ENCODE measurements at regions not wholly inside any gene's neighbourhood (a gene's known extent, or its start where the extent isn't known, plus 50 kb on each side); places are given as distances from the start of the nearest gene placed in this dataset.
"Not testable (repeated sequence)": the region's sequence is repeated elsewhere in the genome, so short reads cannot be mapped to it uniquely, and the experiment has no call there.

GRCh38 chr7:13093160-13093559 is 405.7 kb downstream of the ARL4A start:
- no peak overlapping the region for H3K27ac Mint-ChIP-seq
- H3K4me1 Mint-ChIP-seq = no peaks in the 10 kb centered on the region
- no peaks in the 10 kb centered on the region for H3K36me3 Mint-ChIP-seq
- ATAC-seq = no peak
- no peak overlapping the region for H3K4me3 Mint-ChIP-seq
- H3K9me3 Mint-ChIP-seq = no peaks in the 10 kb centered on the region
- no peak for DNase-seq (ENCODE audit: low spot score in 2 of 2)

DNA sequence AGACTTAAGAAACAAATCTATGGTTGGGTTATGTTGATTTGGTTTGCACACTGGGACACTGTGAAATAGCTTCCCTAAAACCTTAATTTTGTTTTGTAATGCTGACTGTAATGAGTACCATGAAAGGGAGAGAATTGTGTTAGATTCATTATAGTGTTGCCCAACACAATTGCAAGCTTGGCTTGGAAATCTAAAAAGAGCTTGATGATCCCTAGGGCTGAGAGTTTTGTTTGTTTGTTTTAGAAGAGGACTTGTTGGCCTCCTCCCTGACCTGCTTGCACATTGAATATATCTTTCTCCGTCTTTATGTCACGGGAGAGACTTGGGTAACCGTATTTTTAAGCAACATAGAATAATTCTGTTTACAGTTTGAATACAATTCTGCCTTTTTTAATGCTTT is 410.1 kb downstream of the ARL4A start:
- peaks cover 6% of the 10 kb centered on the region for H3K4me1 Mint-ChIP-seq
- H3K9me3 Mint-ChIP-seq = no peaks in the 10 kb centered on the region
- H3K4me3 Mint-ChIP-seq = no peak overlapping the region
- no peaks in the 10 kb centered on the region for H3K36me3 Mint-ChIP-seq
- H3K27ac Mint-ChIP-seq = no peak overlapping the region
- ATAC-seq (no peak), DNase-seq (ENCODE audit: low spot score in 2 of 2) (no peak)

GRCh38 chr7:13098161-13098560 is 410.7 kb downstream of the ARL4A start:
- Mint-ChIP-seq H3K4me3 (no peak overlapping the region), H3K36me3 (no peaks in the 10 kb centered on the region), H3K4me1 (peaks cover 6% of the 10 kb centered on the region), H3K27ac (no peak overlapping the region), H3K9me3 (no peaks in the 10 kb centered on the region)
- DNase-seq (ENCODE audit: low spot score in 2 of 2) (no peak), ATAC-seq (no peak)

DNA sequence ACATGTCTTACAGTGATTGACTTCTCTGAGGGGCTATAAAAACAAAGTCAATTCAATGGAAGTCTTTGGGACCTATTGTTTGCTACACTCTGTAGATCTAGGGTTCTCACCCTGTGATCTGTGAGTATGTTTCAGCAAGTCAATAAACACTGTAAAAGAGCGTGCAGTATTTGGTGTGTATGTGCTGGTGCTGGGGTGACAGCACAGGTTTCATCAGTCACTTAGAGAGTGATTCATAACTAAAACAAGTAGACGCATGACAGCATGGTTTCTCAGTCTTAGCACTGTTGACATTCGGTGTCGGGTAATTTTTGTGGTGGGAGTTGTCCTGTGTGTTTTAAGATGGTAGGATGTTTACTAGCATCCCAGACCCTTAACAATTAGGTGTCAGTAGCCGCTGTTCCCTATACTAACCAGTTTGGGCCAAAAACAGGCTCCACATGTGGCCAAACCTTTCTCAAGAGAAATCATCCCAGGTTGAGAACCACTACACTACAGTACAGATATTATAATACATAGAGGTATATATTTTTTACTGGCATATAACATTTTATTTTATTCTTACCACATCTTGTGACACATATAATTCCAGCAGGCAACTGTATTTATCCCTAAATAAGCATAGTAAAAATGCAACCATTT is 411.8 kb downstream of the ARL4A start:
- Mint-ChIP-seq H3K4me1 (peaks cover 6% of the 10 kb centered on the region), H3K27ac (no peak overlapping the region), H3K4me3 (no peak overlapping the region), H3K36me3 (no peaks in the 10 kb centered on the region), H3K9me3 (no peaks in the 10 kb centered on the region)
- DNase-seq (ENCODE audit: low spot score in 2 of 2) (peak in 1 of 2 donors; percentile 49), ATAC-seq (peak; percentile 99)

GRCh38 chr7:13104128-13104527 is 416.7 kb downstream of the ARL4A start:
- Mint-ChIP-seq H3K4me3 (no peak overlapping the region), H3K9me3 (no peaks in the 10 kb centered on the region), H3K4me1 (peaks cover 3% of the 10 kb centered on the region), H3K36me3 (no peaks in the 10 kb centered on the region), H3K27ac (no peak overlapping the region)
- DNase-seq (ENCODE audit: low spot score in 2 of 2) (no peak), ATAC-seq (no peak)

GRCh38 chr7:13105209-13105608 is 417.8 kb downstream of the ARL4A start:
- DNase-seq (ENCODE audit: low spot score in 2 of 2) (no peak), ATAC-seq (no peak)
- H3K4me1 Mint-ChIP-seq = no peaks in the 10 kb centered on the region
- no peaks in the 10 kb centered on the region for H3K9me3 Mint-ChIP-seq
- no peak overlapping the region for H3K4me3 Mint-ChIP-seq
- no peaks in the 10 kb centered on the region for H3K36me3 Mint-ChIP-seq
- H3K27ac Mint-ChIP-seq = no peak overlapping the region

DNA sequence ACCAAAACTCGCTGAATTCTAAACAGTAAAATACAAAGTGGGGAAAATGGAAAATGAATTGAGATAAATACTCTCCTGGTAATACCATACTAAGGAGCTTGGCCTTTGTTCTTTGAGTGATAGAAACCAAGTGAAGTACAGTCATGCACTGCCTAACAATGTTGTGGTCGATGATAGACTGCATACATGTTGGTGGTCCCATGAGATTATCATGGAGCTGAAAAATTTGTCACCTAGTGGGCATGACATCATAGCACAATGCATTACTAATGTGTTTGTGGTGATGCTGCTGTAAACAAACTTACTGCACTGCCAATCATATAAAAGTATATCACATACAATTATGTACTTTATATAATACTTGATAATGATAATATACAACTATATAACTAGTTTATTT is 419.1 kb downstream of the ARL4A start:
- Mint-ChIP-seq H3K4me1 (no peaks in the 10 kb centered on the region), H3K36me3 (no peaks in the 10 kb centered on the region), H3K4me3 (no peak overlapping the region), H3K27ac (no peak overlapping the region), H3K9me3 (no peaks in the 10 kb centered on the region)
- peak; percentile 77 for ATAC-seq
- DNase-seq (ENCODE audit: low spot score in 2 of 2) = no peak

DNA sequence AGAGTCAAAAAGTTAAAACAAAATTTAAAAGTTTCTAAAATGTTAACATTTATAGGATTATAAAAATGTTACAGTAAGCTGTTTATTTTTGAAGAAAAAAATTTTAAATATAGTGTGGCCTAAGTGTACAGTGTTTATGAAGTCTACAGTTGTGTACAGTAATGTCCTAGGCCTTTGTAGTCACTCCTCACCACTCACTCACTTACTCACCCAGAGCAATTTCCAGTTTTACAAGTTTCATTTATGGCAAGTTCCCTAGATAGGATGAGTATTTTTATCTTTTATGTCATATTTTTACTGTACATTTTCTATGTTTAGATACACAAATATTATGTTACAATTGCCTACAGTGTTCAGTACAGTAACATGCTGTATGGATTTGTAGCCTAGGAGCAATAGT is 419.9 kb downstream of the ARL4A start:
- Mint-ChIP-seq H3K4me1 (no peaks in the 10 kb centered on the region), H3K4me3 (no peak overlapping the region), H3K27ac (no peak overlapping the region), H3K36me3 (no peaks in the 10 kb centered on the region), H3K9me3 (no peaks in the 10 kb centered on the region)
- peak; percentile 53 for ATAC-seq
- no peak for DNase-seq (ENCODE audit: low spot score in 2 of 2)

DNA sequence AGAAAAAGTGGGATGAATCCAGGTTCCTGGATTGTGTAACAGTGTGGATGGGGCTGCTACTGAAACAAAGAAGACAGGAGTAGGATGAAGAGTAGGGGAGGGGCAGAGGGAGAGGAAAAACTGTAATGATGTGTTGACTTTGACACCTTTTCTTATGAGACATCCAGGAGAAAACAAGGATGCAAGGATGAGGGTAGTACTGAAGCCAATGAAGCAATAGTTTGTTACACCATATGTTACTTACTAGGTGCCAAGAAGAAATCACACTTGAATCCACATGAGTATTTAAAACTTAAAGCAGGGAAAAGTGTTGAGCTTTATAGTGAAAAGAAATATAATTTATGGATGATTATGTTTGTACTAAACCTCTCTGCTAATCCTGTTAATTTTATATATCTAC is 420.6 kb downstream of the ARL4A start:
- no peaks in the 10 kb centered on the region for H3K4me1 Mint-ChIP-seq
- no peak overlapping the region for H3K4me3 Mint-ChIP-seq
- no peak overlapping the region for H3K27ac Mint-ChIP-seq
- DNase-seq (ENCODE audit: low spot score in 2 of 2) (no peak), ATAC-seq (no peak)
- H3K9me3 Mint-ChIP-seq = no peaks in the 10 kb centered on the region
- H3K36me3 Mint-ChIP-seq = no peaks in the 10 kb centered on the region

GRCh38 chr7:13109201-13109600 is 421.8 kb downstream of the ARL4A start:
- Mint-ChIP-seq H3K36me3 (no peaks in the 10 kb centered on the region), H3K27ac (no peak overlapping the region), H3K9me3 (no peaks in the 10 kb centered on the region), H3K4me3 (no peak overlapping the region), H3K4me1 (no peaks in the 10 kb centered on the region)
- ATAC-seq (no peak), DNase-seq (ENCODE audit: low spot score in 2 of 2) (no peak)

GRCh38 chr7:13110107-13110506 is 422.7 kb downstream of the ARL4A start:
- H3K27ac Mint-ChIP-seq = no peak overlapping the region
- H3K36me3 Mint-ChIP-seq = no peaks in the 10 kb centered on the region
- H3K4me1 Mint-ChIP-seq = no peaks in the 10 kb centered on the region
- ATAC-seq = no peak
- H3K4me3 Mint-ChIP-seq = no peak overlapping the region
- no peaks in the 10 kb centered on the region for H3K9me3 Mint-ChIP-seq
- DNase-seq (ENCODE audit: low spot score in 2 of 2) = no peak

- Mint-ChIP-seq H3K27ac (no peak overlapping the region), H3K9me3 (no peaks in the 10 kb centered on the region), H3K4me3 (peak overlapping the region; percentile 26), H3K4me1 (no peaks in the 10 kb centered on the region), H3K36me3 (no peaks in the 10 kb centered on the region)
- peak; percentile 68 for ATAC-seq
- DNase-seq (ENCODE audit: low spot score in 2 of 2) = no peak
Measured at GRCh38 chr7:13111230-13111629, 423.8 kb downstream of the ARL4A start.

- not testable (repeated sequence) for ATAC-seq; H3K36me3 Mint-ChIP-seq; H3K9me3 Mint-ChIP-seq; H3K4me3 Mint-ChIP-seq; H3K27ac Mint-ChIP-seq; H3K4me1 Mint-ChIP-seq; DNase-seq (ENCODE audit: low spot score in 2 of 2)
Measured at GRCh38 chr7:13114240-13114639, 426.8 kb downstream of the ARL4A start.

GRCh38 chr7:13115157-13115772 is 427.8 kb downstream of the ARL4A start:
- no peak overlapping the region for H3K27ac Mint-ChIP-seq
- DNase-seq (ENCODE audit: low spot score in 2 of 2) (no peak), ATAC-seq (no peak)
- H3K36me3 Mint-ChIP-seq = no peaks in the 10 kb centered on the region
- no peaks in the 10 kb centered on the region for H3K4me1 Mint-ChIP-seq
- H3K9me3 Mint-ChIP-seq = no peaks in the 10 kb centered on the region
- H3K4me3 Mint-ChIP-seq = no peak overlapping the region

DNA sequence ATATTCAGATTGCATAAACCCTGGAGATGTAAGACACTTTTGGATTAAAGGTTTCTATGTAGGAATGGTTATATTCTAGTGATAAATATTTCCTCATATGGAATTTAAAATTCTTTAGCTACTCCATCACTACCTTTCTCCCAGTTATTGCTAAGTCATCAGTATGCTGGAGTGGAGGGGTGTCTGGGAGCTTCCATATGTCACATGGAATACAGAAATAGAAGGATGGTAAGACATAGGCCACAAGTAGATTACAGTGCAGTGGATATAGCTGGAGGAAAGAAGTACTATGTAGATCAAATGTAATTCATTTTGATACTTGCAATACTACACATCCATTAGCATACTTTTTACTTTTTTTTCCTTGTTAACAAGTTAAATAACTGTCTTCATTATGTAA is 428.4 kb downstream of the ARL4A start:
- Mint-ChIP-seq H3K27ac (no peak overlapping the region), H3K9me3 (no peaks in the 10 kb centered on the region), H3K4me1 (no peaks in the 10 kb centered on the region), H3K36me3 (no peaks in the 10 kb centered on the region), H3K4me3 (no peak overlapping the region)
- no peak for DNase-seq (ENCODE audit: low spot score in 2 of 2)
- no peak for ATAC-seq

DNA sequence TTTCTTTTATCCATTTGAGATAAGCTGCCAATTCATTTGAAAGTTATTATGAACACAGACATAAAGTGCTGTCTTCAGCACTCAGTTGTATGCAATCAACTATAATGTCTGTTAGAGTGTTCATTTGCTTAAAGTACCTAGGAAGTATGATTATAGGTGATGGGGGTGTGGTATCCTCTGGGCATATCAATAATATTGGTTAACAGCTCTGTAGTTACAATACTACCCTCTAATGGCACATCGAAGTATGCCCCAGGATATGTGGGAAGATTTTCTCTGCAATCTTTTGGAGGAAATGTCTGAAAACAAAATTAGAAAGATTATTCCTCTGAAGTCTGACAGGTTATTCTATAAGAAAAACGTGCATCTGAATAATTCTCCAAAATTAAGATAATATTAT is 429.7 kb downstream of the ARL4A start:
- Mint-ChIP-seq H3K36me3 (no peaks in the 10 kb centered on the region), H3K4me3 (no peak overlapping the region), H3K4me1 (no peaks in the 10 kb centered on the region), H3K9me3 (peaks cover under 1% of the 10 kb centered on the region), H3K27ac (no peak overlapping the region)
- ATAC-seq = peak; percentile 44
- DNase-seq (ENCODE audit: low spot score in 2 of 2) = no peak
